GM12801 (cell line): ENCODE measurements at regions not wholly inside any gene's neighbourhood (a gene's known extent, or its start where the extent isn't known, plus 50 kb on each side); places are given as distances from the start of the nearest gene placed in this dataset.

ENCODE experiments used
- CTCF ChIP-seq: IDR thresholded peaks from one replicate; pipeline ENCODE4 v1.5.1; 2011; ENCODE audit warnings: control low read depth; ENCODE audit not compliant: insufficient read length; ENCODE audit errors: extremely low read depth

GRCh38 chr15:69606144-69606543 is 153.5 kb downstream of the RPLP1 start:
- no peak for TF ChIP-seq CTCF

DNA sequence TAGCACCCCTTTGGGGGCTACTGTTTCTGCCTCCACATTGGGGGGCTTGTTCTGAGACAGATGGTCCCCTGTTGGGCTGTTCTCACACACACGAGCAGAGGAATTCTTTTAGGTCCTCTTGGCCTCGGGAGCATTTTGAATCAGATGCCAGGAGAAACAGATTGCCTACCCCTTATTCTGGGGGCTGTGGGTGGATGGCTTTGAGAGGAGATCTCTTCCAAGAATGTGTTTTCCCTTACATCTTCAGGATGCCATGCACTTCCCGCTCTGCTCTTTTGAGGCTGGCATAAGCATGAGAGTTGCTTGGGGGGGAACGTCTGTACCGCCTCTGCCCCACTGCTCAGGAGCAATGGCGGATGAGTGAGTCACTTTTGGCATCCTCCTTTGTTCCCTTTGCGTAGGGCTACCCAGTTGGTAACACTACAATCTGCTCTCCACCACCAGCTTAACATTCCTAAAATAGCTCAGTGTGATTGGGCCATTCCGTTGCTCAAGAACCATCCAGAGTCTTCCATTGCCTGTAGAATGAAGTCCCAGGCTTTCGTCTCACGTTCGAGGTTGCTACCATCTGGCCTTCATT is 154.4 kb downstream of the RPLP1 start:
- TF ChIP-seq CTCF = no peak

GRCh38 chr15:69608661-69609060 is 156.0 kb downstream of the RPLP1 start:
- no peak for TF ChIP-seq CTCF

- TF ChIP-seq CTCF = no peak
Observed at GRCh38 chr15:69609176-69609575, 156.6 kb downstream of the RPLP1 start.

DNA sequence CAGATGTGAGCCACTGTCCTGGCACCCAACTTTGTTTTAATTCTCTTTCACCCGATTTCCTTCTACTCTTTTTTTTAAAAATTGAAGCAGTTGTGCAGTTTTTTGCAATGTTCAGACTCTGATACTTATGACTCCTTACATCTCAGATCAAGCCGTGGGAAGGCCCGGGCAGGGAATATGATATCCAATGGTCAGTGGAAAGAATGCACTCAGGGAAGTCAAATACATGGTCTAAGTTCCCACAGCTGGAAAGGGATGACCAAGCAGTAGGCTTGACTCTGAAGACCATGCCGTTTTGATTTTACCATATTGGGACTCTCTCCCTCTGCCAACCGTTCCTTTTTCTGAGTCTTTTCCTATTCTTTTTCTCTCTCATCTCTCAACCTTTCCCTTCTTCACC is 157.2 kb downstream of the RPLP1 start:
- TF ChIP-seq CTCF = no peak

- no peak for TF ChIP-seq CTCF
Observed at GRCh38 chr15:69610277-69610676, 157.7 kb downstream of the RPLP1 start.

DNA sequence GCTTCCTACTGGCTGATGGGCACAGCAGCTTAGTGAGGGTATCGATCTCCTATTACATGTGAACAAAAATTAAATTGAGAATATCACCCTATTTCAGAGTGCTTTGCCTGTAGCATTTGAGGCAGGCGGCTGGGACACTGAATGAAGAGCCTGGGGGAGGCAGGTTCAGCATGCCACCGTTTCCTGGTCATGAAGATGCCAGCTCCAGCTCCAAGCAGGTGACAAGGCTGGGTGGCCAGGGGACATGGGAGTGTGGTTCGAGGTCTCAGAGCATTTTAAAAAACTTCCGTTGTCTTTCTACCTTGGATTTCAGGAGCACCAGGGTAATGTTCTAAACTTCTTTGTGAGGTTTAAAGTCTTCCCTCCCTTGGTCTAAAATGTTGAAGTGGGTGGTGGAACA is 158.2 kb downstream of the RPLP1 start:
- TF ChIP-seq CTCF = no peak
